ENCODE measurements at regions not wholly inside any gene's neighbourhood (a gene's known extent, or its start where the extent isn't known, plus 50 kb on each side); places are given as distances from the start of the nearest gene placed in this dataset.

DNA sequence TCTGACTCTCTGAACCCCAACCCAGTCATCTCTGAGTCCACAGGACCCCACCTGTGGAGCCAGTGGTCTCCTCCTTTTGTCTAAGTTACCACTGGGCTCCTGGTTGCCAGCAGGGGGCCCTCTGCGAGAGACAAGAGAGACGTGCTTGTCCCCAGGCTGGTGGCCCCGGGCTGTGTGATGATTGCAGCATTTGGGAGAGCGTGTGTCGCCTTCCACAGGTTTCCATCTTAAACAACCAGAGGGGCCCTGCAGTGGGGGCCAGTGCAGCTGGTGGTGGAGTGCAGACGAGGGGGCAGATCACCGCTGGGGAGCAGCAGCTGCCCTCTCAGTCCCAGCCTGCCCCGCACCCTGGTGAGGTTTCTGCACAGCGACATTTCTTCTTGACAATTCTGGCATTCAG is 122.4 kb upstream of the PPP2R2D start:
- no peak for TF ChIP-seq GATA3 (IDR thresholded peaks at IDR 0.05; ENCODE audit: low read depth, low read length)
- TF ChIP-seq GATA2 (IDR thresholded peaks at IDR 0.05; ENCODE audit: low read depth, low read length), result no peak

Data from SH-SY5Y (cell line).